ENCODE measurements at regions not wholly inside any gene's neighbourhood (a gene's known extent, or its start where the extent isn't known, plus 50 kb on each side); places are given as distances from the start of the nearest gene placed in this dataset.

DNA sequence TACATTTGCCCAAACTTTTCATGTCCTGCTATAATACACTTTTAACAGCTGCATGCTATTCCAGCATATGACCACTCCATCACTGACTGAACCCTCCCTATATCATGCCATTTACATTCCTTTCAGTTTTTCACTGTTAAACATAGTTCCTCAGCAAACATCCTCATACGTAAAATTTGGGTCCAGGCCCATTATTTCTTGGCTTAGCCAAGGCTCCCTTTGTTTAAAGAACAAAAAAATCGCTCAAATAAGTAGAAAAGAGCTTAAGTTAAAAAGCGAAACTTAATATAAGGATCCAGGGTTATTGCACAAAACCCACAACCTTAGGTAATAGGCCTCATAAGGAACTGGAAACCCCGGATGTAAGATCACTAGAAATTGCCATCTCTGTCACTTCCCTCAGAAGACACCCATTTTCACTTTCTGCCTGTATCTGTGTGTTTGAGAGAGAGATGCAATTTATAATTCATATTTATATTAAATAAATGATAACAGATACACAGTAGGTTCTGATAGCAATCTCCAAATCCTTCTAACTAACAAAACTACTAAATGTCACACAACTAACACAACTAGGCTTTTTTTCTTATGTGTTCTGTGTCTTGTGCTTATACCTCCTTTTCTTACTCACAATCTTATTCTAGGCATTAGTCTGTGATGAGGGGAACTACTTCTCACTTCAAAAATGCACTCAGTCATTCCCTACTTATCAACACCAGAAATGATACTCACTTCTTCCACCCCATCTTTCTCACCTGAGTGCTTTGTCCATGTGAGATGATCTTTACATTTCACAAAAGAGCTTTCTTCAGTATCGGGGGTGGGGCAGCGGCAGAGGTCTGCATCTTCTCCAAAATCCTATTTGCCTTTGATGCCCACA lies 59.9 kb upstream of the FAM241A start:
- TF ChIP-seq, protein P1, sequence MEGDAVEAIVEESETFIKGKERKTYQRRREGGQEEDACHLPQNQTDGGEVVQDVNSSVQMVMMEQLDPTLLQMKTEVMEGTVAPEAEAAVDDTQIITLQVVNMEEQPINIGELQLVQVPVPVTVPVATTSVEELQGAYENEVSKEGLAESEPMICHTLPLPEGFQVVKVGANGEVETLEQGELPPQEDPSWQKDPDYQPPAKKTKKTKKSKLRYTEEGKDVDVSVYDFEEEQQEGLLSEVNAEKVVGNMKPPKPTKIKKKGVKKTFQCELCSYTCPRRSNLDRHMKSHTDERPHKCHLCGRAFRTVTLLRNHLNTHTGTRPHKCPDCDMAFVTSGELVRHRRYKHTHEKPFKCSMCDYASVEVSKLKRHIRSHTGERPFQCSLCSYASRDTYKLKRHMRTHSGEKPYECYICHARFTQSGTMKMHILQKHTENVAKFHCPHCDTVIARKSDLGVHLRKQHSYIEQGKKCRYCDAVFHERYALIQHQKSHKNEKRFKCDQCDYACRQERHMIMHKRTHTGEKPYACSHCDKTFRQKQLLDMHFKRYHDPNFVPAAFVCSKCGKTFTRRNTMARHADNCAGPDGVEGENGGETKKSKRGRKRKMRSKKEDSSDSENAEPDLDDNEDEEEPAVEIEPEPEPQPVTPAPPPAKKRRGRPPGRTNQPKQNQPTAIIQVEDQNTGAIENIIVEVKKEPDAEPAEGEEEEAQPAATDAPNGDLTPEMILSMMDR (IDR thresholded peaks at IDR 0.05; ENCODE audit: low read depth, low read length, missing input control): no peak
- no peak for TF ChIP-seq RAD21 (IDR thresholded peaks at IDR 0.05)
- TF ChIP-seq SP1 (IDR thresholded peaks at IDR 0.05): no peak
- TF ChIP-seq, protein P2, sequence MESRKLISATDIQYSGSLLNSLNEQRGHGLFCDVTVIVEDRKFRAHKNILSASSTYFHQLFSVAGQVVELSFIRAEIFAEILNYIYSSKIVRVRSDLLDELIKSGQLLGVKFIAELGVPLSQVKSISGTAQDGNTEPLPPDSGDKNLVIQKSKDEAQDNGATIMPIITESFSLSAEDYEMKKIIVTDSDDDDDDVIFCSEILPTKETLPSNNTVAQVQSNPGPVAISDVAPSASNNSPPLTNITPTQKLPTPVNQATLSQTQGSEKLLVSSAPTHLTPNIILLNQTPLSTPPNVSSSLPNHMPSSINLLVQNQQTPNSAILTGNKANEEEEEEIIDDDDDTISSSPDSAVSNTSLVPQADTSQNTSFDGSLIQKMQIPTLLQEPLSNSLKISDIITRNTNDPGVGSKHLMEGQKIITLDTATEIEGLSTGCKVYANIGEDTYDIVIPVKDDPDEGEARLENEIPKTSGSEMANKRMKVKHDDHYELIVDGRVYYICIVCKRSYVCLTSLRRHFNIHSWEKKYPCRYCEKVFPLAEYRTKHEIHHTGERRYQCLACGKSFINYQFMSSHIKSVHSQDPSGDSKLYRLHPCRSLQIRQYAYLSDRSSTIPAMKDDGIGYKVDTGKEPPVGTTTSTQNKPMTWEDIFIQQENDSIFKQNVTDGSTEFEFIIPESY (IDR thresholded peaks at IDR 0.05): no peak
- no peak for TF ChIP-seq JUND (IDR thresholded peaks at IDR 0.05)
- no peak for TF ChIP-seq FOXA1 (IDR thresholded peaks at IDR 0.05)
- no peak for TF ChIP-seq GABPA (IDR thresholded peaks at IDR 0.05 in 1 of 2, conservative IDR thresholded peaks at IDR 0.05 in 1 of 2)
- TF ChIP-seq, protein P3, sequence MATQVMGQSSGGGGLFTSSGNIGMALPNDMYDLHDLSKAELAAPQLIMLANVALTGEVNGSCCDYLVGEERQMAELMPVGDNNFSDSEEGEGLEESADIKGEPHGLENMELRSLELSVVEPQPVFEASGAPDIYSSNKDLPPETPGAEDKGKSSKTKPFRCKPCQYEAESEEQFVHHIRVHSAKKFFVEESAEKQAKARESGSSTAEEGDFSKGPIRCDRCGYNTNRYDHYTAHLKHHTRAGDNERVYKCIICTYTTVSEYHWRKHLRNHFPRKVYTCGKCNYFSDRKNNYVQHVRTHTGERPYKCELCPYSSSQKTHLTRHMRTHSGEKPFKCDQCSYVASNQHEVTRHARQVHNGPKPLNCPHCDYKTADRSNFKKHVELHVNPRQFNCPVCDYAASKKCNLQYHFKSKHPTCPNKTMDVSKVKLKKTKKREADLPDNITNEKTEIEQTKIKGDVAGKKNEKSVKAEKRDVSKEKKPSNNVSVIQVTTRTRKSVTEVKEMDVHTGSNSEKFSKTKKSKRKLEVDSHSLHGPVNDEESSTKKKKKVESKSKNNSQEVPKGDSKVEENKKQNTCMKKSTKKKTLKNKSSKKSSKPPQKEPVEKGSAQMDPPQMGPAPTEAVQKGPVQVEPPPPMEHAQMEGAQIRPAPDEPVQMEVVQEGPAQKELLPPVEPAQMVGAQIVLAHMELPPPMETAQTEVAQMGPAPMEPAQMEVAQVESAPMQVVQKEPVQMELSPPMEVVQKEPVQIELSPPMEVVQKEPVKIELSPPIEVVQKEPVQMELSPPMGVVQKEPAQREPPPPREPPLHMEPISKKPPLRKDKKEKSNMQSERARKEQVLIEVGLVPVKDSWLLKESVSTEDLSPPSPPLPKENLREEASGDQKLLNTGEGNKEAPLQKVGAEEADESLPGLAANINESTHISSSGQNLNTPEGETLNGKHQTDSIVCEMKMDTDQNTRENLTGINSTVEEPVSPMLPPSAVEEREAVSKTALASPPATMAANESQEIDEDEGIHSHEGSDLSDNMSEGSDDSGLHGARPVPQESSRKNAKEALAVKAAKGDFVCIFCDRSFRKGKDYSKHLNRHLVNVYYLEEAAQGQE (IDR thresholded peaks at IDR 0.05): no peak

All from liver (tissue), 3 donors.